ENCODE measurements at regions not wholly inside any gene's neighbourhood (a gene's known extent, or its start where the extent isn't known, plus 50 kb on each side); places are given as distances from the start of the nearest gene placed in this dataset.
"Not testable (repeated sequence)": the region's sequence is repeated elsewhere in the genome, so short reads cannot be mapped to it uniquely, and the experiment has no call there.

- TF ChIP-seq POLR2AphosphoS5 (IDR thresholded peaks at IDR 0.05) (no peak), CTCF (IDR thresholded peaks at IDR 0.05) (no peak), POLR2A (IDR thresholded peaks at IDR 0.05) (no peak)
- intact Hi-C loops (cut with DNase I) = no loop called here
- H3K27ac ChIP-seq = no peak overlapping the region
- no peaks in the 10 kb centered on the region for H3K36me3 ChIP-seq
- DNase-seq (ENCODE audit: low spot score) = no peak
- no peaks in the 10 kb centered on the region for H3K27me3 ChIP-seq (replicated peaks; ENCODE audit: insufficient read depth)
- no peaks in the 10 kb centered on the region for H3K4me1 ChIP-seq (replicated peaks)
- no peaks in the 10 kb centered on the region for H3K9me3 ChIP-seq
- no peak overlapping the region for H3K4me3 ChIP-seq
- 40% methylated on average over 2 of the region's 2 CpGs for WGBS
Measured at GRCh38 chrX:128800138-128800537, 723.2 kb downstream of the SMARCA1 start.

- 51% methylated on average over 6 of the region's 6 CpGs for WGBS
- H3K36me3 ChIP-seq; intact Hi-C loops (cut with DNase I); H3K4me1 ChIP-seq (replicated peaks); H3K9me3 ChIP-seq; H3K4me3 ChIP-seq; H3K27ac ChIP-seq; DNase-seq (ENCODE audit: low spot score); H3K27me3 ChIP-seq (replicated peaks; ENCODE audit: insufficient read depth): not testable (repeated sequence)
Measured at GRCh38 chrX:128783139-128783538, 730.9 kb upstream of the ACTRT1 start.

- H3K4me3 ChIP-seq = no peak overlapping the region
- no peaks in the 10 kb centered on the region for H3K9me3 ChIP-seq
- H3K27me3 ChIP-seq (replicated peaks; ENCODE audit: insufficient read depth) = no peaks in the 10 kb centered on the region
- no peaks in the 10 kb centered on the region for H3K4me1 ChIP-seq (replicated peaks)
- H3K36me3 ChIP-seq = no peaks in the 10 kb centered on the region
- intact Hi-C loops (cut with DNase I) = no loop called here
- peak; percentile 15 for DNase-seq (ENCODE audit: low spot score)
- 71% methylated on average over 1 of the region's 1 CpG for WGBS
- TF ChIP-seq CTCF (IDR thresholded peaks at IDR 0.05) = peak in 3 of 4 experiments; percentile 22 to 38 (median 25)
- TF ChIP-seq POLR2A (IDR thresholded peaks at IDR 0.05) = no peak
- no peak for TF ChIP-seq POLR2AphosphoS5 (IDR thresholded peaks at IDR 0.05)
- H3K27ac ChIP-seq = no peak overlapping the region
Measured at GRCh38 chrX:128781506-128781905, 729.3 kb upstream of the ACTRT1 start.

GRCh38 chrX:128780934-128781333 is 728.7 kb upstream of the ACTRT1 start:
- Histone ChIP-seq H3K9me3 (no peaks in the 10 kb centered on the region), H3K4me1 (replicated peaks) (no peaks in the 10 kb centered on the region), H3K27ac (no peak overlapping the region), H3K36me3 (no peaks in the 10 kb centered on the region), H3K27me3 (replicated peaks; ENCODE audit: insufficient read depth) (no peaks in the 10 kb centered on the region), H3K4me3 (no peak overlapping the region)
- TF ChIP-seq POLR2AphosphoS5 (IDR thresholded peaks at IDR 0.05) (no peak), POLR2A (IDR thresholded peaks at IDR 0.05) (no peak), CTCF (IDR thresholded peaks at IDR 0.05) (no peak)
- intact Hi-C loops (cut with DNase I) = no loop called here
- 79% methylated on average over 5 of the region's 5 CpGs for WGBS
- DNase-seq (ENCODE audit: low spot score) = no peak

GRCh38 chrX:128769495-128769894 is 717.3 kb upstream of the ACTRT1 start:
- DNase-seq (ENCODE audit: low spot score) = no peak
- Histone ChIP-seq H3K27me3 (replicated peaks; ENCODE audit: insufficient read depth) (no peaks in the 10 kb centered on the region), H3K4me1 (replicated peaks) (no peaks in the 10 kb centered on the region), H3K4me3 (no peak overlapping the region), H3K9me3 (no peaks in the 10 kb centered on the region), H3K36me3 (no peaks in the 10 kb centered on the region), H3K27ac (no peak overlapping the region)
- TF ChIP-seq POLR2AphosphoS5 (IDR thresholded peaks at IDR 0.05) (no peak), POLR2A (IDR thresholded peaks at IDR 0.05) (no peak), CTCF (IDR thresholded peaks at IDR 0.05) (no peak)
- 33% methylated on average over 2 of the region's 2 CpGs for WGBS
- intact Hi-C loops (cut with DNase I) = no loop called here

Data from prostate gland (tissue), 2 donors.